K562 (cell line): ENCODE measurements at regions not wholly inside any gene's neighbourhood (a gene's known extent, or its start where the extent isn't known, plus 50 kb on each side); places are given as distances from the start of the nearest gene placed in this dataset.

Source experiments
- ATAC-seq: fragments of 200-7000 bp; cut with Tn5 transposase; 3 replicates; pipeline ENCODE4 v1.9.1; 2020; ENCODE audit warnings: moderate library complexity
- BruUV-seq: library from RNA; stranded (reverse); fragments of 400-500 nt; replicated peaks from 2 replicates; lab custom pipeline; 2021; lab: Mats Ljungman, UMichigan
- CTCF ChIA-PET: fragments of 300-600 bp; formaldehyde crosslinking; extraction: SDS; loops from one replicate; lab custom pipeline; 2021; ENCODE audit warnings: low intra/inter-chr PET ratio; lab: Yijun Ruan, JAX
- POLR2A ChIA-PET: fragments of 300-600, 350-650 bp; sonication (Branson Sonifier 250); formaldehyde crosslinking; extraction: SDS; loops from one replicate; lab custom pipeline; 2021; ENCODE audit warnings: antibody characterized with exemption, inconsistent platforms; lab: Yijun Ruan, JAX
- DNase-seq, 4 experiments: peaks; one replicate each; pipeline versions ENCODE4 v3.0.0 to v3.0.0-alpha.2; 2011 to 2018; ENCODE audit warnings: low spot score in 3 of 4, mixed read lengths in 3 of 4; ENCODE audit errors: extremely low read depth in 1 of 4
- FAIRE-seq: peaks from 2 replicates; lab custom pipeline; 2011; peaks lifted over from hg19 to GRCh38; lab: Jason Lieb, UNC
- H2AFZ ChIP-seq: 2 replicates; pipeline ENCODE4 v1.6.0; 2011; ENCODE audit warnings: low read depth, low read length, control low read depth, inconsistent platforms
- H3K27ac ChIP-seq: fragments of 200-600 bp; 3 replicates; pipeline ENCODE4 v1.8.0; 2011; ENCODE audit warnings: low read depth, mild to moderate bottlenecking, control low read depth, inconsistent platforms, low read length, moderate library complexity, mixed read lengths; ENCODE audit errors: extremely low read depth
- H3K27me3 ChIP-seq, 2 experiments: fragments of 300-600 bp in 1 of 2; 2 replicates in 1 of 2; 3 replicates in 1 of 2; pipeline versions ENCODE4 v1.6.0 to v1.8.0; 2011; ENCODE audit warnings: inconsistent platforms in 2 of 2, low read length in 2 of 2, mild to moderate bottlenecking in 1 of 2, mixed read lengths in 1 of 2, moderate library complexity in 1 of 2; ENCODE audit not compliant: control insufficient read depth in 2 of 2, insufficient read depth in 2 of 2
- H3K36me3 ChIP-seq: fragments of 300-600 bp; 3 replicates; pipeline ENCODE4 v1.8.0; 2011; ENCODE audit warnings: mild to moderate bottlenecking, low read length, inconsistent platforms; ENCODE audit not compliant: control insufficient read depth, insufficient read depth
- H3K4me1 ChIP-seq, 2 experiments: fragments of 200-600 bp in 1 of 2; replicated peaks in 1 of 2; 2 replicates in 1 of 2; 3 replicates in 1 of 2; pipeline versions ENCODE4 v1.5.1 to v1.8.0; 2011; ENCODE audit warnings: inconsistent platforms in 2 of 2, low read length in 2 of 2, mild to moderate bottlenecking in 1 of 2, mixed read lengths in 1 of 2, moderate library complexity in 1 of 2; ENCODE audit not compliant: control insufficient read depth in 2 of 2, insufficient read depth in 2 of 2
- H3K4me2 ChIP-seq: 2 replicates; pipeline ENCODE4 v1.6.1; 2011; ENCODE audit warnings: low read length, control low read depth, inconsistent platforms, mixed read lengths; ENCODE audit not compliant: insufficient read depth
- H3K4me3 ChIP-seq: fragments of 200-600 bp; sonication (generic), shearing (Covaris generic); 2 replicates; pipeline ENCODE4 v1.5.1; 2016; ENCODE audit warnings: control low read depth, inconsistent platforms
- H3K79me2 ChIP-seq: fragments of 200-600 bp; 3 replicates; pipeline ENCODE4 v1.8.0; 2011; ENCODE audit warnings: low read length, inconsistent platforms; ENCODE audit not compliant: control insufficient read depth, insufficient read depth
- H3K9ac ChIP-seq, 2 experiments: 2 replicates each; pipeline versions ENCODE4 v1.6.0 to v1.6.1; 2011; ENCODE audit warnings: low read depth in 2 of 2, low read length in 2 of 2, control low read depth in 1 of 2, inconsistent platforms in 1 of 2, mild to moderate bottlenecking in 1 of 2, mixed read lengths in 1 of 2; ENCODE audit not compliant: insufficient read depth in 1 of 2
- H3K9me1 ChIP-seq: one replicate; pipeline ENCODE4 v1.6.0; 2011; ENCODE audit warnings: inconsistent platforms, mild to moderate bottlenecking, low read length, moderate library complexity; ENCODE audit not compliant: control insufficient read depth, insufficient read depth
- H3K9me3 ChIP-seq: replicated peaks from 2 replicates; pipeline ENCODE4 v1.5.1; 2011; ENCODE audit warnings: low read depth, low read length, inconsistent platforms; ENCODE audit not compliant: control insufficient read depth, insufficient read depth
- H4K20me1 ChIP-seq: replicated peaks from 2 replicates; pipeline ENCODE4 v1.6.1; 2011; ENCODE audit warnings: low read length, inconsistent platforms, mixed read lengths; ENCODE audit not compliant: control insufficient read depth, insufficient read depth
- CCNT2 ChIP-seq: IDR thresholded peaks from 2 replicates; pipeline ENCODE4 v1.6.1; 2011; ENCODE audit warnings: borderline replicate concordance, low read depth, mild to moderate bottlenecking, moderate library complexity, mixed read lengths, low read length; ENCODE audit not compliant: insufficient read length; ENCODE audit errors: extremely low read depth
- GATA2 ChIP-seq: sonication (generic); formaldehyde crosslinking; IDR thresholded peaks from 2 replicates; pipeline ENCODE4 v1.4.0; 2020; ENCODE audit warnings: mild to moderate bottlenecking, missing genetic modification reagents
- NBN ChIP-seq: fragments of 450-650 bp; IDR thresholded peaks from 2 replicates; pipeline ENCODE4 v1.6.1; 2016; ENCODE audit warnings: low read depth, mild to moderate bottlenecking
- NR3C1 ChIP-seq: sonication (generic); formaldehyde crosslinking; IDR thresholded peaks from 2 replicates; pipeline ENCODE4 v1.8.1; 2022; ENCODE audit warnings: missing genetic modification reagents
- RBM22 ChIP-seq: fragments of 200-400 bp; formaldehyde crosslinking; IDR thresholded peaks from 2 replicates; pipeline ENCODE4 v1.6.1; 2018; ENCODE audit warnings: low read length, low read depth; ENCODE audit not compliant: poor library complexity, severe bottlenecking
- RBM39 ChIP-seq: fragments of 200-400 bp; formaldehyde crosslinking; optimal IDR thresholded peaks from 2 replicates; pipeline ENCODE3; 2018; ENCODE audit warnings: low read depth, low read length
- TEAD1 ChIP-seq, 2 experiments: fragments of 450-650 bp in 1 of 2; sonication (generic) in 1 of 2; formaldehyde crosslinking; IDR thresholded peaks; 2 replicates each; pipeline versions ENCODE4 v1.4.0 to v1.8.0; 2020 to 2022; ENCODE audit warnings: mild to moderate bottlenecking in 2 of 2, missing genetic modification reagents in 1 of 2
- ZNF3 ChIP-seq: fragments of 250-450 bp; sonication (Bioruptor Pico); IDR thresholded peaks from 2 replicates; pipeline ENCODE4 v1.5.0; 2021; ENCODE audit warnings: mild to moderate bottlenecking, moderate library complexity
- ZNF436 ChIP-seq: fragments of 250-450, 450-650 bp; sonication (Bioruptor Pico); formaldehyde crosslinking; IDR thresholded peaks from 2 replicates; pipeline ENCODE4 v1.7.0; 2020; ENCODE audit warnings: mild to moderate bottlenecking
- WGBS: fragments of 100-300 bp; shearing (Covaris generic); methylation state at CpG from one replicate; pipeline ENCODE4 v1.1.6; 2016; ENCODE audit warnings: low coverage, mixed read lengths; ENCODE audit not compliant: insufficient coverage; ENCODE audit errors: missing lambda C conversion rate; 5-methylcytosine and 5-hydroxymethylcytosine counted together
- in situ Hi-C: fragments of 300-500 bp; cut with MboI; formaldehyde crosslinking; loops from 4 replicates; pipeline ENCODE4 v1.15.0; 2018; ENCODE audit warnings: inconsistent platforms, mixed read lengths
- intact Hi-C: fragments of 100-400 bp; cut with micrococcal nuclease; formaldehyde crosslinking; loops from 2 replicates; pipeline ENCODE4 v1.14.2; 2022
- TF ChIP-seq, protein P1 (sequence below): fragments of 450-650 bp; formaldehyde crosslinking; IDR thresholded peaks from 2 replicates; pipeline ENCODE4 v1.4.0; 2020; ENCODE audit warnings: mild to moderate bottlenecking, moderate library complexity
- TF ChIP-seq, protein P2 (sequence below): fragments of 250-450 bp; sonication (Bioruptor Pico); IDR thresholded peaks from 2 replicates; pipeline ENCODE4 v1.5.0; 2020; ENCODE audit warnings: mild to moderate bottlenecking, borderline replicate concordance
- TF ChIP-seq, protein P3 (sequence below): fragments of 250-450 bp; sonication (Bioruptor Pico); IDR thresholded peaks from 2 replicates; pipeline ENCODE4 v1.8.0; 2022; ENCODE audit warnings: inconsistent platforms, mild to moderate bottlenecking, moderate library complexity, borderline replicate concordance

DNA sequence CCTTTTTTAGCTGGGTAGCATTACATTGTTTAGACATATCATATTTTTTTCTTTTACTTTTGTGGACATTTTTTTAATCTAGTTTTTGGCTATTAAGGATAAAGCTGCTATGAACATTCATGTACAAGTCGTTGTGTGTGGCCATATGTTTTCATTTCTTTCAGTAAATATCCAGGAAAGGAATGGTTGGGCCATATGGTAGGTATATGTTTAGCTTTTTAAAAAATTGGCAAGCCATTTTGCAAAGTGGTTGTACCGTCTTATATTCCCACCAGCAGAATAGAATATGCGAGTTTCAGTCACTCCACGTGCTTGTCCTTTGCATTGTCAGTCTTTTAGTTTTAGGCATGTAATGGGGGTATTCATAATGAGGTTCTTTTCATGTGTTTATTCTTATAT, 106.3 kb upstream of the NOX3 start (continued):
- no peak for TF ChIP-seq TEAD1 (CRISPR knock-in tag; IDR thresholded peaks at IDR 0.05)
- no peak for TF ChIP-seq RBM22
- no peak for TF ChIP-seq ZNF3
- no peak for TF ChIP-seq RBM39
- TF ChIP-seq NBN = no peak
- TF ChIP-seq NR3C1 (CRISPR knock-in tag) = no peak
- TF ChIP-seq ZNF436 (CRISPR knock-in tag) = no peak

DNA sequence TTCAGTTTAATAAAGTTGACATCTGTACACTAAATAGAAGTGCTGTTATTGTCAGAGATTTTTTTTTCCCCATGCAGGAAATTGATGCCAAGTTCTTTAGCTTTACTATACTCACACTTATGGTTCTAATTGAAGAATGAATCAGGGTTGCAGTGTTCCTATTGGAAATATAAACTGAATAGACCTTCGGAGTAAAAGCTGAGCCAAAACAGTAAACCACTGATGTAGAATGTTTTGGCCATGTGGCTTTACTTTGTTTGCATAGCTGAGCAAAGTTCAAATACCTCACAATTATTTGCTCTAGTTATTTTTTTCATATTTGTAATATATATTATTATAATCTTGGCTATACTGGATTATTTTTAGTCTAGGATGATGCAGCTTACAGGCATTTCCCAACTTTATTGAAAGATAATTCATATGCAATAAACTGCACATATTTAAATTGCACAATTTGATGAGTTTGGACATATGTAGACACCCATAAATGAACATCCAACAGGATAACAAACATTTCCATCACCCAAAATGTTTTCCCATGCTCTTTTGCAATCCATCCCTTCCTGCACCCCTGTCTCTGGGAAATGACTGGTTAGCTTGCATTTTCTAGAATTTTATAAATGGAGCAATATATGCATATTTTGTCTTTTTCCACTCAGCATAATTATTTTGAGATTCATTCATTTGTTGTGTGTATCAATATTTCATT, 105.8 kb upstream of the NOX3 start:
- Histone ChIP-seq H3K9ac (no peak overlapping the region), H3K9me3 (no peaks in the 10 kb centered on the region; the same call in 1 of the 2 replicates), H2AFZ (no peak overlapping the region), H3K4me3 (no peak overlapping the region), H3K4me2 (no peak overlapping the region), H3K36me3 (no peaks in the 10 kb centered on the region), H3K27me3 (no peaks in the 10 kb centered on the region), H3K79me2 (no peaks in the 10 kb centered on the region), H3K4me1 (no peaks in the 10 kb centered on the region), H3K27ac (no peak overlapping the region), H3K9me1 (no peaks in the 10 kb centered on the region), H4K20me1 (no peaks in the 10 kb centered on the region)
- ATAC-seq (no peak), DNase-seq (no peak), FAIRE-seq (no peak)
- no TSS peak for BruUV-seq
- CTCF ChIA-PET = no interaction called here
- TF ChIP-seq, protein P1, sequence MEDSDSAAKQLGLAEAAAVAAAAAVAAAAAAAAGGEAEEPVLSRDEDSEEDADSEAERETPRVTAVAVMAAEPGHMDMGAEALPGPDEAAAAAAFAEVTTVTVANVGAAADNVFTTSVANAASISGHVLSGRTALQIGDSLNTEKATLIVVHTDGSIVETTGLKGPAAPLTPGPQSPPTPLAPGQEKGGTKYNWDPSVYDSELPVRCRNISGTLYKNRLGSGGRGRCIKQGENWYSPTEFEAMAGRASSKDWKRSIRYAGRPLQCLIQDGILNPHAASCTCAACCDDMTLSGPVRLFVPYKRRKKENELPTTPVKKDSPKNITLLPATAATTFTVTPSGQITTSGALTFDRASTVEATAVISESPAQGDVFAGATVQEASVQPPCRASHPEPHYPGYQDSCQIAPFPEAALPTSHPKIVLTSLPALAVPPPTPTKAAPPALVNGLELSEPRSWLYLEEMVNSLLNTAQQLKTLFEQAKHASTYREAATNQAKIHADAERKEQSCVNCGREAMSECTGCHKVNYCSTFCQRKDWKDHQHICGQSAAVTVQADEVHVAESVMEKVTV (CRISPR knock-in tag) = no peak
- no peak for TF ChIP-seq GATA2 (CRISPR knock-in tag)
- TF ChIP-seq, protein P2, sequence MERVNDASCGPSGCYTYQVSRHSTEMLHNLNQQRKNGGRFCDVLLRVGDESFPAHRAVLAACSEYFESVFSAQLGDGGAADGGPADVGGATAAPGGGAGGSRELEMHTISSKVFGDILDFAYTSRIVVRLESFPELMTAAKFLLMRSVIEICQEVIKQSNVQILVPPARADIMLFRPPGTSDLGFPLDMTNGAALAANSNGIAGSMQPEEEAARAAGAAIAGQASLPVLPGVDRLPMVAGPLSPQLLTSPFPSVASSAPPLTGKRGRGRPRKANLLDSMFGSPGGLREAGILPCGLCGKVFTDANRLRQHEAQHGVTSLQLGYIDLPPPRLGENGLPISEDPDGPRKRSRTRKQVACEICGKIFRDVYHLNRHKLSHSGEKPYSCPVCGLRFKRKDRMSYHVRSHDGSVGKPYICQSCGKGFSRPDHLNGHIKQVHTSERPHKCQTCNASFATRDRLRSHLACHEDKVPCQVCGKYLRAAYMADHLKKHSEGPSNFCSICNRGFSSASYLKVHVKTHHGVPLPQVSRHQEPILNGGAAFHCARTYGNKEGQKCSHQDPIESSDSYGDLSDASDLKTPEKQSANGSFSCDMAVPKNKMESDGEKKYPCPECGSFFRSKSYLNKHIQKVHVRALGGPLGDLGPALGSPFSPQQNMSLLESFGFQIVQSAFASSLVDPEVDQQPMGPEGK (CRISPR knock-in tag) = no peak
- no peak for TF ChIP-seq CCNT2
- TF ChIP-seq, protein P3, sequence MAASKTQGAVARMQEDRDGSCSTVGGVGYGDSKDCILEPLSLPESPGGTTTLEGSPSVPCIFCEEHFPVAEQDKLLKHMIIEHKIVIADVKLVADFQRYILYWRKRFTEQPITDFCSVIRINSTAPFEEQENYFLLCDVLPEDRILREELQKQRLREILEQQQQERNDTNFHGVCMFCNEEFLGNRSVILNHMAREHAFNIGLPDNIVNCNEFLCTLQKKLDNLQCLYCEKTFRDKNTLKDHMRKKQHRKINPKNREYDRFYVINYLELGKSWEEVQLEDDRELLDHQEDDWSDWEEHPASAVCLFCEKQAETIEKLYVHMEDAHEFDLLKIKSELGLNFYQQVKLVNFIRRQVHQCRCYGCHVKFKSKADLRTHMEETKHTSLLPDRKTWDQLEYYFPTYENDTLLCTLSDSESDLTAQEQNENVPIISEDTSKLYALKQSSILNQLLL (CRISPR knock-in tag) = no peak
- WGBS = 0% methylated on average over 1 of the region's 1 CpG
- intact Hi-C loops = no loop called here
- in situ Hi-C loops = no loop called here
- POLR2A ChIA-PET = interaction anchor here (0.7 kb wide), 1 partner anchor 50 kb away, joined by 3 read pairs; no protein-coding TSS in a partner anchor
